ENCODE measurements at regions not wholly inside any gene's neighbourhood (a gene's known extent, or its start where the extent isn't known, plus 50 kb on each side); places are given as distances from the start of the nearest gene placed in this dataset.

GRCh38 chr12:84422340-84422739, 490.3 kb downstream of the SLC6A15 start:
- H3K27me3 ChIP-seq (ENCODE audit: insufficient read depth, low read depth, severe bottlenecking) = no peaks in the 10 kb centered on the region
- no peaks in the 10 kb centered on the region for H3K9me3 ChIP-seq (ENCODE audit: severe bottlenecking)
- no peak for DNase-seq
- no peak for TF ChIP-seq CTCF (IDR thresholded peaks at IDR 0.05; ENCODE audit: low read depth, low read length)
- no peak overlapping the region for H3K4me3 ChIP-seq (ENCODE audit: low read depth, low read length)
- no peaks in the 10 kb centered on the region for H3K36me3 ChIP-seq
- H3K27ac ChIP-seq = no peak overlapping the region

- H3K9me3 ChIP-seq (ENCODE audit: severe bottlenecking) = no peaks in the 10 kb centered on the region
- H3K27ac ChIP-seq = no peak overlapping the region
- H3K36me3 ChIP-seq = no peaks in the 10 kb centered on the region
- no peak overlapping the region for H3K4me3 ChIP-seq (ENCODE audit: low read depth, low read length)
- TF ChIP-seq CTCF (IDR thresholded peaks at IDR 0.05; ENCODE audit: low read depth, low read length) = no peak
- H3K27me3 ChIP-seq (ENCODE audit: insufficient read depth, low read depth, severe bottlenecking) = no peaks in the 10 kb centered on the region
- DNase-seq = no peak
These were observed 491.5 kb downstream of the SLC6A15 start for GRCh38 chr12:84421103-84421502.

- no peaks in the 10 kb centered on the region for H3K9me3 ChIP-seq (ENCODE audit: severe bottlenecking)
- no peaks in the 10 kb centered on the region for H3K36me3 ChIP-seq
- DNase-seq = no peak
- no peak for TF ChIP-seq CTCF (IDR thresholded peaks at IDR 0.05; ENCODE audit: low read depth, low read length)
- H3K4me3 ChIP-seq (ENCODE audit: low read depth, low read length) = no peak overlapping the region
- no peak overlapping the region for H3K27ac ChIP-seq
- H3K27me3 ChIP-seq (ENCODE audit: insufficient read depth, low read depth, severe bottlenecking) = no peaks in the 10 kb centered on the region
These were observed 496.0 kb downstream of the SLC6A15 start for GRCh38 chr12:84416626-84417025.

- DNase-seq = no peak
- Histone ChIP-seq H3K9me3 (ENCODE audit: severe bottlenecking) (no peaks in the 10 kb centered on the region), H3K36me3 (no peaks in the 10 kb centered on the region), H3K4me3 (ENCODE audit: low read depth, low read length) (no peak overlapping the region), H3K27me3 (ENCODE audit: insufficient read depth, low read depth, severe bottlenecking) (no peaks in the 10 kb centered on the region), H3K27ac (no peak overlapping the region)
- TF ChIP-seq CTCF (IDR thresholded peaks at IDR 0.05; ENCODE audit: low read depth, low read length) = no peak
These were observed 496.7 kb downstream of the SLC6A15 start for GRCh38 chr12:84415946-84416345.

- H3K27ac ChIP-seq = no peak overlapping the region
- DNase-seq = no peak
- H3K36me3 ChIP-seq = no peaks in the 10 kb centered on the region
- no peak for TF ChIP-seq CTCF (IDR thresholded peaks at IDR 0.05; ENCODE audit: low read depth, low read length)
- no peaks in the 10 kb centered on the region for H3K27me3 ChIP-seq (ENCODE audit: insufficient read depth, low read depth, severe bottlenecking)
- no peak overlapping the region for H3K4me3 ChIP-seq (ENCODE audit: low read depth, low read length)
- H3K9me3 ChIP-seq (ENCODE audit: severe bottlenecking) = no peaks in the 10 kb centered on the region
These were observed 498.9 kb downstream of the SLC6A15 start for GRCh38 chr12:84413656-84414055.

- no peak for TF ChIP-seq CTCF (IDR thresholded peaks at IDR 0.05; ENCODE audit: low read depth, low read length)
- Histone ChIP-seq H3K9me3 (ENCODE audit: severe bottlenecking) (no peaks in the 10 kb centered on the region), H3K27me3 (ENCODE audit: insufficient read depth, low read depth, severe bottlenecking) (no peaks in the 10 kb centered on the region), H3K4me3 (ENCODE audit: low read depth, low read length) (no peak overlapping the region), H3K36me3 (no peaks in the 10 kb centered on the region), H3K27ac (no peak overlapping the region)
- no peak for DNase-seq
These were observed 500.4 kb downstream of the SLC6A15 start for GRCh38 chr12:84412226-84412625.

All from WERI-Rb-1 (cell line).